C4-2B (cell line): ENCODE measurements at regions not wholly inside any gene's neighbourhood (a gene's known extent, or its start where the extent isn't known, plus 50 kb on each side); places are given as distances from the start of the nearest gene placed in this dataset.
"Not testable (repeated sequence)": the region's sequence is repeated elsewhere in the genome, so short reads cannot be mapped to it uniquely, and the experiment has no call there.

ENCODE experiments used
- CTCF ChIP-seq: fragments of 450-650 bp; conservative IDR thresholded peaks from 2 replicates; pipeline ENCODE4 v1.5.1; 2017; ENCODE audit warnings: mild to moderate bottlenecking
- ZFX ChIP-seq: fragments of 450-650 bp; IDR thresholded peaks from 2 replicates; pipeline ENCODE4 v1.6.1; 2017

DNA sequence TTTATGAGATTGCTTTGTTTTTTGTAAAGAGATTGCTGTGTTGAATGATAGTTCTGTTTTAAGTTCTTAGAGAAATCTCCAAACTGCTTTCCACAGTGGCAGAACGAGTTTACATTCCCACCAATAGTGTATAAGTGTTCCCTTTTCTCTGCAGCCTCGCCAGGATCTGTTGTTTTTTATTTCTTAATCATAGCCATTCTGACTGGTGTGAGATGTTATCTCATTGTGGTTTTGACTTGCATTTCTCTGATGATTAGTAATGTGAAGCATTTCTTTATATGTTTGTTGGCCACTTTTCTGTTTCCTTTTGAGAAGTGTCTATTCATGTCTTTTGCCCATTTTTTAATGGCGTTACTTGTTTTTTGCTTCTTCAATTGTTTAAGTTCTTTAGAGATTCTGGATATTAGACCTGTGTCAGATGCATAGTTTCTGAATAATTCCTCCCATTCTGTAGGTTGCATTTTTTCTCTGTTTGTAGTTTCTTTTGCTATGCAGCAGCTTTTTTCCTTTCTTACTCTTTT lies 74.3 kb upstream of the NBPF12 start:
- not testable (repeated sequence) for TF ChIP-seq CTCF, ZFX
